HepG2 (cell line): ENCODE measurements at regions not wholly inside any gene's neighbourhood (a gene's known extent, or its start where the extent isn't known, plus 50 kb on each side); places are given as distances from the start of the nearest gene placed in this dataset.

Experiments used
- ATF7 ChIP-seq, 2 experiments: fragments of 450-650 bp in 1 of 2; sonication (generic) in 1 of 2; formaldehyde crosslinking in 1 of 2; IDR thresholded peaks; 2 replicates each; pipeline versions ENCODE4 v1.4.0 to v1.6.1; 2016 to 2020; ENCODE audit warnings: antibody characterized with exemption in 1 of 2, mild to moderate bottlenecking in 1 of 2, missing genetic modification reagents in 1 of 2
- CREB1 ChIP-seq, 2 experiments: fragments of 450-650 bp in 1 of 2; IDR thresholded peaks; 2 replicates each; pipeline ENCODE4 v1.6.1; 2016 to 2017; ENCODE audit warnings: control low read depth in 1 of 2, mild to moderate bottlenecking in 1 of 2, missing compliant biosample characterization in 1 of 2, missing genetic modification characterization in 1 of 2
- EP300 ChIP-seq, 3 experiments: sonication (generic) in 1 of 3; formaldehyde crosslinking in 1 of 3; IDR thresholded peaks; 2 replicates each; pipeline versions ENCODE4 v1.5.1 to v1.6.1; 2011 to 2020; ENCODE audit warnings: low read depth in 2 of 3, low read length in 2 of 3, borderline replicate concordance in 1 of 3, improper control_type of control experiment in 1 of 3, mild to moderate bottlenecking in 1 of 3, missing genetic modification reagents in 1 of 3, moderate library complexity in 1 of 3
- GTF3A ChIP-seq: sonication (generic); formaldehyde crosslinking; conservative IDR thresholded peaks from 2 replicates; pipeline ENCODE4 v1.4.0; 2020; ENCODE audit warnings: mild to moderate bottlenecking, missing genetic modification reagents
- MTF1 ChIP-seq: sonication (generic); formaldehyde crosslinking; IDR thresholded peaks from 2 replicates; pipeline ENCODE4 v1.5.0; 2020; ENCODE audit warnings: missing genetic modification reagents
- SYNCRIP ChIP-seq: fragments of 200-400 bp; formaldehyde crosslinking; IDR thresholded peaks from 2 replicates; pipeline ENCODE4 v1.6.1; 2018; ENCODE audit warnings: mild to moderate bottlenecking, low read depth, low read length; ENCODE audit not compliant: insufficient read depth
- ZNF274 ChIP-seq: sonication (generic); formaldehyde crosslinking; IDR thresholded peaks from 2 replicates; pipeline ENCODE4 v1.5.1; 2020; ENCODE audit warnings: mild to moderate bottlenecking, missing genetic modification reagents

- TF ChIP-seq CREB1 (IDR thresholded peaks at IDR 0.05) (no peak), CREB1 (CRISPR knock-in tag; IDR thresholded peaks at IDR 0.05) (no peak), ZNF274 (CRISPR knock-in tag) (no peak), MTF1 (CRISPR knock-in tag) (no peak), EP300 (IDR thresholded peaks at IDR 0.05; ENCODE audit: low read depth in 2 of 2, low read length in 2 of 2) (no peak), EP300 (CRISPR knock-in tag; IDR thresholded peaks at IDR 0.05; ENCODE audit: borderline replicate concordance) (no peak), GTF3A (CRISPR knock-in tag) (no peak), ATF7 (IDR thresholded peaks at IDR 0.05) (no peak), ATF7 (CRISPR knock-in tag; IDR thresholded peaks at IDR 0.05) (no peak), SYNCRIP (no peak)
Observed at GRCh38 chr12:78622529-78623195, 241.9 kb upstream of the SYT1 start.
